NCI-H2107 treated with DMSO at 0.1 percent for 48 hours (cell line): ENCODE measurements at regions not wholly inside any gene's neighbourhood (a gene's known extent, or its start where the extent isn't known, plus 50 kb on each side); places are given as distances from the start of the nearest gene placed in this dataset.
"Not testable (repeated sequence)": the region's sequence is repeated elsewhere in the genome, so short reads cannot be mapped to it uniquely, and the experiment has no call there.

Source experiments
- DNase-seq: peaks from one replicate; lab custom pipeline; 2025; ENCODE audit not compliant: unreplicated experiment; lab: John Stamatoyannopoulos, UW

DNA sequence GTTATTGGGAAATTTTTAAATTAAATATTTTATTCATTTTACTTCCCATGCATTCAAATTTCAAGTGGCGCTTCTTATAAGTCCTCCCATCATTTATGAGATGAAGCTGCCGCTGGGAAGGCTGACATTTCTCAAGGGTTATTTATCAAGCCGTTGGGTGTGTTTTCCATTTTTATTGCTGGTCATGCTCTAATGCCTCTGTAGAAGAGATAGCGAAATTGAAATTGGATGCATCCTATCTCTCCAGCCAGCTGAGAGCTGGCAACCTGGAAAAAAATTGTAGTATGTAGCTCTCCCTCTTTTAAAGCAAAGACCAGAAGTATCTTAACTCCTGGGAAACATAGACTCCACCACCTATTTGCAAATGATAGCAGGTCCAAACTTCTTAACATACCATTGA is 135.9 kb downstream of the C6orf118 start:
- DNase-seq: no peak

DNA sequence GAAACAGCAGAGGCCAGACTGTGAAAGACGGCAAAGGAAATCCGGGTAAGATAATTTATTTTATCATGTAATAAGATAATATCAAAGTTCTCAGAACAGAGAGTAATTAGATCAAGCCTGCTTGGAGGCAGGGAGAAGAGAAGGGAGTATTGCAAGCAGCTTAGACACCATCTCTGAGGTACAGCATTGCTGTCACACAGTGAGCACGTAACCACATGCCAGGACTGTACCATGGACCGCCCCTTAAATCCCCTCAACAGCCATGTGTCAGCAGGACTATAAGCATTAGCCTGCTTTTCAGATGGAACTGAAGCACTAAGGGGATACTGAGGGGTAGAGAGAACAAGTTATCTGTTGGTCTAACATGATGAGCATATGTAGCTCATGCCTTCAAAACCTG is 141.5 kb downstream of the C6orf118 start:
- no peak for DNase-seq

- no peak for DNase-seq
Observed at GRCh38 chr6:165167311-165167710, 142.1 kb downstream of the C6orf118 start.

- DNase-seq: no peak
Observed at GRCh38 chr6:165163519-165163918, 145.9 kb downstream of the C6orf118 start.

GRCh38 chr6:165159460-165159859 is 149.9 kb downstream of the C6orf118 start:
- DNase-seq: no peak

DNA sequence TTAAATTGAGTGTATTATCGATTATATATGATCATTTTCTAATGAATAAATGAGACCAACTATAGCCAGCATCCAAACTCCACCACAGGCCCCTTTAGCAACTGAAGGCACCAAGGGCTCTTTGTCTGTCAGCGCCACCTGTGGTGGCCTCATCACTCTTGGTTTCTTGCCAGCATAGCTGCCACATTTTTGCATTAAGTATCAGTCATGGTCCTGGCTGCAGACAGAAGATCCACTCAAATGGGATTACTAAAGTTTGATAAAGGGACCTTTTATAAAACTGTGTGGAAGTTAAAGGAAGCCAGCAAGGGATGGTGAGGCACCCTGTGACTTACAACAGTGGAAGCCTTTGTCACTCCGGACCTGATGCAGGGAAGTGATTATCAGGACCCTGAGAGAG is 162.9 kb downstream of the C6orf118 start:
- DNase-seq: no peak

GRCh38 chr6:165135889-165136288 is 173.5 kb downstream of the C6orf118 start:
- no peak for DNase-seq

GRCh38 chr6:165129086-165129485 is 180.3 kb downstream of the C6orf118 start:
- DNase-seq: no peak

DNA sequence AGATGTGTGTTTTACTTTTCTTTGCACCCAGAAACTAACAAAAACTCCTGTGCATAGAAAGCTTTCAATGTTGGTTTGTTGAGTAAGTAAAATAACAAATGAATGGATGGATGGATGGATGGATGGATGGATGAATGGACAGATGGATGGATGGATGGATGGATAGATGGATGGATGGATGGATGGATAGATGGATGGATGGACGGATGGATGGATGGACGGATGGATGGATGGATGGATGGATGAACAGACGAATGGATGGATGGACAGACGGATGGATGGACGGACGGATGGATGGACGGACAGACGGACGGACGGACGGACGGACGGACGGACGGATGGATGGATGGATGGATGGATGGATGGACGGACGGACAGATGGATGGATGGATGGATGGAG is 181.7 kb downstream of the C6orf118 start:
- DNase-seq: not testable (repeated sequence)

DNA sequence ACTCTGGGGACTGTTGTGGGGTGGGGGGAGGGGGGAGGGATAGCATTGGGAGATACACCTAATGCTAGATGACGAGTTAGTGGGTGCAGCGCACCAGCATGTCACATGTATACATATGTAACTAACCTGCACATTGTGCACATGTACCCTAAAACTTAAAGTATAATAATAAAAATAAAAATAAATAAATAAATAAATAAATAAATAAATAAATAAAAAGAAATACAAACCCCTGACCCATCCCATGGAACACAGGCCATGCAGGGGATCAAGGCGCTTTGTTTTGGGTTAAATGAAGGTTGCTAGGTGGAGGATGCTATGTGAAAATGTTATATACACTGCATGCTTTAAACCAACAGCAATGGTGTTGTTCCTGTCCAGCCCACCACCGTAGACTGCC is 184.7 kb downstream of the C6orf118 start:
- not testable (repeated sequence) for DNase-seq

GRCh38 chr6:165119231-165120020 is 190.0 kb downstream of the C6orf118 start:
- no peak for DNase-seq

GRCh38 chr6:165118736-165119135 is 190.7 kb downstream of the C6orf118 start:
- DNase-seq: no peak

DNA sequence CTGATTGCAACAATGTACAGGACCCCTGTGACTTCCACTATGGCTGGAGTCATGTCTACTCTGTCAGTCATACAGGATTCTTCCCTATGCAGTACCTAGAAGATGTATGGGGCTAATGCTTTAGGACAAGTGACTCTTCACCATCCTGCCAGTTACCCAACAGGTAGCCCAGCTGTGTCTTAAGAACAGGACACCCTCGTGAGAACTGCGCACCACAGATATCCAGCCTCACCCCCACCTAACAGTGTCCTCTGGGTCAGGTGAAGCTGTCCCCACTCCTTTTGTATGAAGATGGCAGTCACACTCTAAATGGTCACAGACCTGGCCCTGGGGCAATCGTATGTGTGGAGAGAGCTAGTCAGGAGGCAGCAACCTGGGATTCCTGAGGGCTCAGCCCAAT is 191.6 kb downstream of the C6orf118 start:
- DNase-seq: no peak

DNA sequence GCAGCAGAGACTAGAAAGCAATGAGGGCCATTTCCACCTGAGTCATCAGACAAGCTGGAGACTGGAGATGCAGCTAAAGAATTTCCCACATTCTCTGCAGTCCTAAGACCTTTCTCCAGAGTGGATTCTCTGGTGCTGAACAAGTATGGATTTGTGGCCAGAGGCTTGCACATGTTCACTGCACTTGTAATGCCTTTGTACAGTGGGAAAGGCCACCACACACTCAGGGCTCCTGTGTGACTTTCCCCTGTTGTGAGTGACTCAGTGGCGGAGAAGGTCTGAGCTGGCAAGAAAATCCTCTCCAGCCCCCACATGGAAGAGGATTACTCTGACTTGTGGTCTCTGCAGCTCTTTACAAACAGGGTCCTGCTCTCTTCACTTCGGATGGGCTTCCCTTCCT is 192.3 kb downstream of the C6orf118 start:
- no peak for DNase-seq

- DNase-seq: no peak
Observed at GRCh38 chr6:165110860-165111259, 198.5 kb downstream of the C6orf118 start.

GRCh38 chr6:165109011-165109410 is 200.4 kb downstream of the C6orf118 start:
- no peak for DNase-seq

DNA sequence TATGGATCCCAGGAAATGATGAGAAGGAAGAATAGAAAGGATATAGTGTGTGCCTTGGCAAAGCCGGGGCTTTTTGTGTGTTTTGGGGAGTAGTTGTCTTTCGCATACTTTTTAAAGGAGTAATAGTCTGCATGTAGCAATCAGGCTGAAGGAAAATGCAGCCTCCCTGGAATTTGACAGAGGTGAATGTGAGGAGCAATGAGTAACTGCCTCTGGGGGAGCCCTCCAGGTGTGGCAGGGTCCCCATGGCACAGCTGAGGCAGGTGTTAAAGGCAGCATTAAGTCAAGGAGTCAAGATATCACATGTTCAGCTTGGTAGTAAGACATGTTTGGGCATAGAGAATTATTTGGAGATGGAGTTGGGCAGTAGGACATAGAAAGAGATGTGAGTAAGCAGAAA is 203.1 kb downstream of the C6orf118 start:
- no peak for DNase-seq

DNA sequence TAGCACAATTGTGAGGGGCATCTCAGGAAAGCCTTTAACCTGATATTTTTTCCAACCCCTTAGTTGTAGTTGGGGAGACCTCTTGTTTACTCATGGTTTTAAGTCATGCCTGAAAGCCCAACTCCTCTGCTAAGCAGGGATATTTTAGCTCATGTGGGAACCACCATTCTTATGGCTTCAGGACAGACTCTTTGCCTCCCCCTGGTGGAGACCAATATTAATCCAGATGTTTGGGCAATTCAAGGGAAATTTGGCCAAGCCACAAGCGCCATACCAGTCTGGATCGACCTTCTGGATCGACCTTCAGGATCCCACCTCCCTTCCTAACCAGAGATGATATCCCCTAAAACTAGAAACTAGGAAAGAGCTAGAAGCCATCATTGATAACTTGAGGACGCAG is 211.2 kb downstream of the C6orf118 start:
- DNase-seq: no peak

DNA sequence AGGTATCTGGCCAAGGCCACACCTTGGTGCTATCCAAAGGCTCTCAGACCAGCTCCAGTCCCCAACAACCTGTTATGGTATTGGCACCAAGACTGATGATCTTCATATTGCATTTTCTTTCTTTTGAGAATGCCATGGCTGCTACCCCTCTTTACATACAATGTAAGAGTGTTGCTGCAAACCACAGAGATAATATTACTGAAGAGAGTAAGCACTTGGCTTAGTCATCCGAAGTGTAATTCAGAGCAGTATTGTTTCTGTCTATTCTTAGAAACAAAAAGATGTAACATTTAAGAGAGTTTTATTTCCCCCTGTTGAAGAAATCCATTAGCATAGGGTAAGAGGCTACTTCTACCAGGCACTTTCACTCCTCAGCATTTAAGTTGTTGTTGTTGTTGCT is 212.5 kb downstream of the C6orf118 start:
- DNase-seq: no peak

GRCh38 chr6:165096209-165096608 is 213.2 kb downstream of the C6orf118 start:
- DNase-seq: no peak

- no peak for DNase-seq
Observed at GRCh38 chr6:165092881-165093595, 216.4 kb downstream of the C6orf118 start.

DNA sequence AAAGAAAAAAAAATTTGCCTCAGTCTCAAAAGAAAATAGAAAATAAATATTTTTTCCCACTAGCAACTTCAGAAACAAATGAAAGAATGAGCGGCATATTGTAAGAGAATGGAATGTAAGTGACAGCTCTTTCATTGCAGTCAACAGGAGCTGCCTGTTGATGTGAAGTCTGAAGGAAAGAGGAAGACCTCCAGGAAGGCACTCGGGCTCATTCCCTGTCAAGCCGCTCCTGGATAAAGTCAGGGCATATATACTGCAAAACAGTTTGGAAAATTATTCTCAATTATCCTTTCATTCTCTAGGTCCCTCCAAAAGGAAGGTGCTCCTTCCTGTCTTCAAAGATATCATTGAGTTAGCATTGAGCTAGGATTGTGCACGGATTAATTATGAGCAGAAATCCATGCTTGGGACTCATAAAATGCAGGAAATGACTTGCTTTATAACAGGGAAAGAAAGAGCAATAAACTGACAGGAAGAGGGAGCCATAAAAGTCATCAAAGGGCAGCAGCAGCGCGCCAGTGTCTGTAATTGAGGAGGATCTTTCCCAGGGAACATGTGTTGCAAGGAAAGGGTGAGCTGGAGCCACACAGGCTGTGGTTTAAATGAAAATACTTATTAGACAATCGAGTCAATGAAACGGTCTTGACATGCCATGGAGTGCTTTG is 218.2 kb downstream of the C6orf118 start:
- DNase-seq: no peak
